ENCODE measurements at regions not wholly inside any gene's neighbourhood (a gene's known extent, or its start where the extent isn't known, plus 50 kb on each side); places are given as distances from the start of the nearest gene placed in this dataset.
"Not testable (repeated sequence)": the region's sequence is repeated elsewhere in the genome, so short reads cannot be mapped to it uniquely, and the experiment has no call there.

GRCh38 chr11:104774578-104774977, 123.7 kb downstream of the CASP12 start:
- no peak for DNase-seq

DNA sequence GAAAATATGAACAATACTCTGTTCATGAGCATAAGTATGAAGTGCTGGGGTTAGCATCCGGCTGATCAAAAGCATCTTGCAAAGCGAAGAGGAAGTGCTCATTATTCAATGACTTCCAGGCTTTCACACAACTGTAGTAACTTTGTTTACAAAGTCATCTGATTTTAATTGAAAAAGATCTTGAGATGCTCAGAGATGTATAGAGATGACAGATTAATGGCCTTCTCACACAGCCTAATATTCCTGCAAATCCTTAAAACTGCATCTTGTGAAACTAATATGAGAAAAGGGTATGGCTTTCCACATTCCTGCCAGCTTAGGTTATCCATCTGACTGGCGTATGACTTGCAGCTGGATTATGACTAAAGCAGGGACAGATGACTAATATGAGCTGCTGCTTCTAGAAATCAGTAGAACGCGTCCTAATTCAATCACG, 125.4 kb downstream of the CASP12 start:
- no peak for DNase-seq

GRCh38 chr11:104771763-104772162, 126.5 kb downstream of the CASP12 start:
- no peak for DNase-seq

GRCh38 chr11:104771046-104771445, 127.2 kb downstream of the CASP12 start:
- not testable (repeated sequence) for DNase-seq

- DNase-seq: no peak
Measured at GRCh38 chr11:104765401-104766095, 132.7 kb downstream of the CASP12 start.

- no peak for DNase-seq
Measured at GRCh38 chr11:104764710-104765045, 133.6 kb downstream of the CASP12 start.

- DNase-seq: no peak
Measured at GRCh38 chr11:104763930-104764709, 134.1 kb downstream of the CASP12 start.

- DNase-seq: no peak
Measured at GRCh38 chr11:104761511-104761910, 136.7 kb downstream of the CASP12 start.

DNA sequence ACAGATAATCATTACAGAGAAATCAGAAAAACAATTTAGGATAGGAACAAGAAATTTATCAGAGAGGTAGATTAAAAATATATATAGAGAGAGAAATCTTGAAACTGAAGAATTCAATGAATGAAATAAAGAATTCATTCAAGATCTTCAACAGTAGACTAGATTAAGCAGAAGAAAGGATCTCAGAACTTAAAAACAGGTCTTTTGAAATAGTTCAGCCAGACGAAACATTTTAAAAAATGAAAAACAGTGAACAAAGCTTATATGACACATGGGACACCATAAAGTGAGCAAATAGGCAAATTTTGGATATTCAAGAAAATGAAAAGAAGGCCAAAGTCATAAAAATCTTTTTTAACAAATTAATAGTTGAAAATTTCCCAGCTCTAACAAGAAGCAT, 138.8 kb downstream of the CASP12 start:
- DNase-seq: no peak

- DNase-seq: no peak
Measured at GRCh38 chr11:104738918-104739317, 159.3 kb downstream of the CASP12 start.

DNA sequence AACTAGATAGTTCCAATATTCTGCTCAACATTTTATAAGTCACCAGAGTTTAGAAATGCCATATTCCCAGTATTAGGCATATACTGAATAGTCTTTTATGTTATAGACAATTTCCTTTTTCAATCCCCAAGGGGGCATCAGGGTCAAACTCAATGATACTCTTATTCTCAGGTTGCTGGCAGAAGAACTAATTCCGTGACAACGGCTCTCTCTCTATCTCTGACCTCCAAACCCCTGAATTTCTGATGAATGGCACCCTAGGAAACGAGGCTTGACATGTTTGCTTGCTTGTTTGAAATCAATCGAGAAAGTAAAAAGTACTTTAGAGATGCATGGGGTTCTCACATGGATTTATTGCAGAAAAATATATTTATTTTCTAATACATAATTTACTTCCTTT, 160.1 kb downstream of the CASP12 start:
- DNase-seq: no peak

DNA sequence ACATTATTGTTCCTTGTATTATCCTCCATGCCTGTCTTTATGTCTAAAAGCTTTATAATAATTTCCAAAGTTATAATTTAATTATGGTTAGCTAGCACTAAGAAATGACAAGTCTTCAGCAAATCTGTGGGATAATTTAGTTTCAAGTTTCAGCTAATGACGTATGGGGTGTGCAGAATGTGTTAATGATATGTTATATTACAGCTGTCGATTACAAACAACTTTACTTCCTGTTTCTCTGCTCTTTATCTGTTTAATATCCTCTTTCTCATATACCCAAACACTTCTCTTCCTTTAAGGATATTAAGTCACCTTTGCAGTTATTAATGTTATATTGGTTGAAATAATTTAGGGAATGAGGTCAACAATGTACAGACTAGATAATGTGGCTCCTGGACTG, 161.8 kb downstream of the CASP12 start:
- no peak for DNase-seq

DNA sequence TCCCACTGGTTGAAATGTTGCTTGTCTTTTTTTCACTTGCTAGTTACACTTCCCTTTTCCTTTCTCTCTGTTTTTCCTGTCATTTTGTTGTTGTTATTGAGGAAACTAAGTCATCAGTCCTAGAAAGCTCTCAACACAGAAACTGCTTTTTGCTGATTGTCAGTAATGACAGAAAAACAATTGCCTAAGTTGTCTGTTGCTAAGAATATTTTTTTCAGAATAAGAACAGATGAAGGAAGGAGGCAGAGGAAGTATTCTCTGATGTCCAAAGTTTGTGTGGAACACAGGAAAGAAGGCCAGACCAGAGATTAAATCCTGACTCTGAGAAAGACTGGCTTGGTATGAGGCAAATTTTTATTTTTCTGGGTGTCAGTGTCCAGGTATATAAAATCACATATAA, 163.3 kb downstream of the CASP12 start:
- no peak for DNase-seq

DNA sequence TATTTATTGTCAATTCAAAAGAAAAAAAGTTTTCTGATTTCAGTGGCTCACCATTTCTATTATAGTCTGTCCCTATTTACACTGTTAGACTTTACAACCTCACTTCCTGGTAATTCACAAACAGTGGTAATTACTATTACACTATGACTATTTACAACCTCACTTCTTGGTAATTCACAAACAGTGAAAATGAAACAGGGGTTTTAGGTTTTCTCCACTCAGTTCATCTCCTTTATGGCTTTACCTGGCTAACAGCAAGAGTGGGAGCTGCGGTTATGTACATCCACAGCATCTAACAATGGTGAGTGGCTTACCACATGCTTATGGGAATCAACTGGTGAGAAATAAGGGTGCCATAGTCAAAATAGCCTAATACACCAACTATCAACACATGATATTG, 166.4 kb downstream of the CASP12 start:
- no peak for DNase-seq

GRCh38 chr11:104728927-104729326, 169.3 kb downstream of the CASP12 start:
- no peak for DNase-seq

- DNase-seq: no peak
Measured at GRCh38 chr11:104727768-104728167, 170.5 kb downstream of the CASP12 start.

DNA sequence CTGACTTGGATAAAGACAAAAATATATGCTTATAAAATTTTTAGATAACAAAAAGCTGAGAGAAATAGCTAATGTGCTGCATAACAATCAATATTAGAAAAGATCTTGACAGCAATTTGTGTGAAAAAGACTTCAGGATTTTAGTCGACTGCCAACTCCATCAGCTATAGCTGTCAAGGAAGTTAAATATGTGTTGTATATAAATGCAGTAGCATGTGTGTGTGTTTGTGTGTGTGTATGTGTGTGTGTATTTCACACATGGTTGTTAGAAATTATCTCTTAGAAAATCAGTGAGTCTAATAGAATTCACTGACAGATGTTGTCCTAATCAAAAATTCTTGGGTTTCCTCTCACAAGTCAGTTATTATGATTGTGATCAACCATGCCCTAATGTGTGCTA, 171.2 kb downstream of the CASP12 start:
- DNase-seq: no peak

- DNase-seq: no peak
Measured at GRCh38 chr11:104725796-104726408, 172.4 kb downstream of the CASP12 start.

- DNase-seq: no peak
Measured at GRCh38 chr11:104713401-104713800, 184.9 kb downstream of the CASP12 start.

- DNase-seq: peak; percentile 73
Measured at GRCh38 chr11:104705490-104706190, 192.6 kb downstream of the CASP12 start.

DNA sequence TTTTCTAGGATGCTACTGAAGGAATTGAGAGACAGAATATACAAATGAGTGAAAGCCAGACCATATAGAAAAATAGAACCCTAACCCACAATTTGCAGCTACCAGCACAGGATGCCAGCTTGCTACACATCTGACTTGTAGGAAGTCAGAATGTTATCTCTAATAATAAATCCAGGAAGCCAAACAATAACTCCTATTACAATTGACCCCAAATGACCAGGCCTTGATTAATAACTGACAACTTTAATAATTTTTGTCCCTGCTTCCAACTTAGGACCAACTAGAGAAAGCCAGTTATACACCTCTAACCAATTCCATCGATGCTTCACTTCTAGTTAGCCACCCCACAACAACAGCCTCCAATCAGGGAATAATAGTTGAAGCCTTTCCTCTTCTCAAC, 193.4 kb downstream of the CASP12 start:
- DNase-seq: no peak

DNA sequence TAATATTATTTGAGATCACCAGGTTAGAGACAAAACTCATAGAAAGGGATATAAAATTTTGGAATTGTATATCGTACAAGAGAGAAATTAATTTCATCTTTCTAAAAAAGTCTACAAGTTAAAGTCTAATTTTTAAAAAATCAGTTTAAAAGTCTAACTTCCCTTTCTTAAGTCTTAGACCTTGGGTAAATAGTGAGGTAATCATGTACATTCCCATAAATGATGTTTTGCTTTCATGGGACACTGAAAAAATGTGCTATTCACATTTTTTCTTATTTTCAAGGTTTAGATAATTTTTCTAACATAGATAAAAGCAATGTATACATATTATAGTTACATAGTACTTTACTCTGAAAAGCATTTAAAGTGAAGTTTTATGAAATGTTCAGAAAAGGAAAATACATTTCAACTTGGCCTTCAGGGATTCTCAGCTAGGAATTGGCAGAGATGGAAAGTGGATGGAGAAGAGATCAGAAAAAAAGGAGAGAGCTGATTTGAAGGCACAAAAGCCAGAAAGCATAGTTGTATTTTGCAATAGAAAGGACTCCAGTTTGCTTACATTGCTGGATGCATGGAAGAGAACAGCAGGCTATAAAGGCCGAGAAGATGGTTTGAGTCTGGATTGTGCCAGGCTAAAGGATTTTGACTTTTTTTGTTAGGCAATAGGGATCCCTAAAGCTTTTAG, 194.0 kb downstream of the CASP12 start:
- DNase-seq: no peak

- DNase-seq: no peak
Measured at GRCh38 chr11:104700609-104701008, 197.7 kb downstream of the CASP12 start.

Measured in activated CD4-positive, alpha-beta T cell treated with anti-CD3 and anti-CD28 coated beads for 48 hours (primary cell).